Panc1 (cell line): ENCODE measurements at regions not wholly inside any gene's neighbourhood (a gene's known extent, or its start where the extent isn't known, plus 50 kb on each side); places are given as distances from the start of the nearest gene placed in this dataset.
A peak's percentile ranks its signal among the peaks of the same experiment; 100 is the strongest.

ENCODE experiments used
- ATAC-seq: fragments of 200-7000 bp; cut with Tn5 transposase; 2 replicates; pipeline ENCODE4 v1.9.1; 2020; ENCODE audit warnings: mild to moderate bottlenecking, moderate library complexity
- BruUV-seq: library from RNA; stranded (reverse); fragments of 400-500 nt; replicated peaks from 2 replicates; lab custom pipeline; 2021; lab: Mats Ljungman, UMichigan
- CTCF ChIA-PET: fragments of 300-600 bp; sonication (Branson Sonifier 250); formaldehyde crosslinking; loops from one replicate; lab custom pipeline; 2022; ENCODE audit warnings: antibody characterized with exemption; lab: Charles Lee
- POLR2A ChIA-PET: fragments of 300-600 bp; sonication (Branson Sonifier 250); formaldehyde crosslinking; loops from one replicate; lab custom pipeline; 2022; ENCODE audit warnings: antibody characterized with exemption; lab: Charles Lee
- DNase-seq: peaks from one replicate; pipeline ENCODE4 v3.0.0-alpha.2; 2010; ENCODE audit warnings: low read depth, low spot score
- H3K27ac ChIP-seq: 2 replicates; pipeline ENCODE4 v1.5.1; 2011; ENCODE audit warnings: mild to moderate bottlenecking, low read length, inconsistent platforms
- H3K27me3 ChIP-seq: fragments of 200-500 bp; sonication (Bioruptor generic); 2 replicates; pipeline ENCODE4 v1.6.0; 2014; ENCODE audit warnings: low read length, inconsistent platforms; ENCODE audit not compliant: control insufficient read depth, insufficient read depth
- H3K36me3 ChIP-seq: fragments of 200-500 bp; sonication (Bioruptor generic); 2 replicates; pipeline ENCODE4 v1.5.1; 2014; ENCODE audit warnings: inconsistent platforms, mild to moderate bottlenecking, low read length, moderate library complexity; ENCODE audit not compliant: control insufficient read depth, insufficient read depth
- H3K4me1 ChIP-seq: 2 replicates; pipeline ENCODE4 v1.5.1; 2011; ENCODE audit warnings: inconsistent platforms, mild to moderate bottlenecking, low read length, moderate library complexity; ENCODE audit not compliant: control insufficient read depth, insufficient read depth
- H3K4me3 ChIP-seq, 2 experiments: 2 replicates each; pipeline ENCODE4 v1.5.1; 2011 to 2012; ENCODE audit warnings: low read depth in 2 of 2, low read length in 2 of 2, mild to moderate bottlenecking in 2 of 2, inconsistent platforms in 1 of 2, moderate library complexity in 1 of 2
- H3K9me3 ChIP-seq: fragments of 200-500 bp; sonication (Bioruptor generic); 2 replicates; pipeline ENCODE4 v1.5.1; 2014; ENCODE audit warnings: low read depth, mild to moderate bottlenecking, inconsistent platforms, low read length, moderate library complexity; ENCODE audit not compliant: control insufficient read depth, insufficient read depth
- POLR2AphosphoS5 ChIP-seq: IDR thresholded peaks from 2 replicates; pipeline ENCODE4 v1.6.1; 2012; ENCODE audit warnings: mild to moderate bottlenecking, low read depth, low read length, moderate library complexity
- SIN3A ChIP-seq: IDR thresholded peaks from 2 replicates; pipeline ENCODE4 v1.6.1; 2012; ENCODE audit warnings: low read depth, mild to moderate bottlenecking, low read length, moderate library complexity, borderline replicate concordance; ENCODE audit not compliant: insufficient read depth
- TCF7L2 ChIP-seq: IDR thresholded peaks from 2 replicates; pipeline ENCODE4 v1.6.1; 2011; ENCODE audit warnings: mild to moderate bottlenecking, low read depth, low read length, inconsistent platforms
- in situ Hi-C: cut with HindIII; loops from 2 replicates; pipeline ENCODE4 v1.10.0; 2016; ENCODE audit warnings: low sequenced_read_pairs, low pct_unique_long_range_greater_than_20kb
- intact Hi-C: fragments of 100-400 bp; cut with micrococcal nuclease; formaldehyde crosslinking; loops from one replicate; pipeline ENCODE4 v1.10.0; 2022; ENCODE audit not compliant: unreplicated experiment
- TF ChIP-seq, protein P1 (sequence below): fragments of 450-650 bp; IDR thresholded peaks from 2 replicates; pipeline ENCODE4 v1.5.1; 2017; ENCODE audit warnings: mild to moderate bottlenecking
- TF ChIP-seq, protein P2 (sequence below), 2 experiments: IDR thresholded peaks; 2 replicates each; pipeline ENCODE4 v1.6.1; 2011 to 2012; ENCODE audit warnings: low read depth in 2 of 2, control low read depth in 1 of 2, low read length in 1 of 2, mild to moderate bottlenecking in 1 of 2, moderate library complexity in 1 of 2; ENCODE audit not compliant: insufficient read depth in 1 of 2

DNA sequence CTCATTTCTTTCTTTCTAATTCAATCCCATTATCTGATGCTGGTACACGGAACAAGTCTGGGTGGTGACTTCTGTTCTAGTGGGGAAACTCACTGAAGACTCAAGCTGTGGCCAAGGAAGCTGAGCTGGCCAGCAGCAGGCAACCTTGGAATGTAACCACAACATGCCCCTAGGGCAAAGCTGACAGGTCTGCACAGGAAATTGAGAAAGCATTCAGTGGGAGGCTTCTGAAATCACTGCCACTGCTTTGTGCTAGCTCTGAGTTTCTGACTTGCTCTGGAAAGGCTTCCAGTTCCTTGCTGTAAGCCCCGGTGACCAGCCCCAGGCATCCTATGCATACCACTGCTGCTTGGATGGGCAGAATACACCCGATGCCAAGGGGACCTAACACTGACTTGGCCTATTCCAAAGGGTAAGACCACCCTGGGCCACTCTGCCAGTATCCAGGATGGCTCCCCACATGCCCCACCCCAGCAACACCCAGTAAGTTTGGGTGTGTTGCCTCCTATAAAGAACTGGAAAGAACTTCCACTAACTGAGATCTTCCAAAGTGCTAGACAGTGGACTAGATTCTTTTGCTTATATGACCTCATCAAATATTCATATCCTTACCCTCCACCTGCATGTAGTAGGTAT is 84.5 kb upstream of the CDKN3 start:
- no peak for DNase-seq
- intact Hi-C loops (no loop called here), in situ Hi-C loops (no loop called here)
- CTCF ChIA-PET, result no interaction called here
- Histone ChIP-seq H3K4me1 (no peaks in the 10 kb centered on the region), H3K27me3 (no peaks in the 10 kb centered on the region), H3K36me3 (no peaks in the 10 kb centered on the region), H3K27ac (no peak overlapping the region), H3K9me3 (no peaks in the 10 kb centered on the region), H3K4me3 (no peak overlapping the region)
- no TSS peak for BruUV-seq
- TF ChIP-seq TCF7L2, result no peak
- ATAC-seq, result peak; percentile 94
- POLR2A ChIA-PET, result no interaction called here

DNA sequence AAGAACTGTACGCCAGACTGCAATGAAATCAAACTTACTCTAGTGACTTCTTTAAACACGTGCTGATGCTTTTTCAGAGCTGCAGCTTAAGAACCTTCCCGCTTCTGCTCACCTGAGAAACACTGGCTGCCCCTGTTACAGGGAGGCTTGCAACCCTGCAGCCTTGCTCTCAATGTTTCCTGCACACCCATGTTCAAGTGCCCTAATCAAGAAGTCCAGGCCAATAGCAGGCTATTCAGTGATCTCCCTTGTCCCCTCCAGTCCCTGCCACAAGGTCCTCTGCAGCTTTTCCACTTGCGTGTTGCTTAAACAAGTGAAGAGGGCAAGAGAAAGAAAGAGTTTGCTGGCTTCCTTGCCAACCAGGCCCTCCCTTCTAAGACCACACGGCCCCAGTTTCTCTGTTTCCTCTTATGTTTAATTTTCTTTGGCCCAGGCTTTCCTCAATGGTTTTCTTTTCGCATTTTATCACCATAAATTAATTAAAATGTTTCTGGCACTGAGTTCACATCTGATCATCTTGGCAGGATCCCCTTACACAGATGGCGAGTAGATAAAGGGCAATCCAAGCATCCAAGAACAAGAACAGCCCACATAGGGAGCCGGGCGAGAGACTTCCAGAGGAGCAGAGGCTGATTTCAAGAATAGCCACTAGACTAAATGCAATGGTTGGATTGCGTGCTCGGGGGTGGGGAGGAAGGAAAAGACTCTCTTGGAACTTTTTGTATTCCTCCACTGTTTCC is 82.3 kb upstream of the CDKN3 start:
- DNase-seq, result no peak
- TF ChIP-seq, protein P1, sequence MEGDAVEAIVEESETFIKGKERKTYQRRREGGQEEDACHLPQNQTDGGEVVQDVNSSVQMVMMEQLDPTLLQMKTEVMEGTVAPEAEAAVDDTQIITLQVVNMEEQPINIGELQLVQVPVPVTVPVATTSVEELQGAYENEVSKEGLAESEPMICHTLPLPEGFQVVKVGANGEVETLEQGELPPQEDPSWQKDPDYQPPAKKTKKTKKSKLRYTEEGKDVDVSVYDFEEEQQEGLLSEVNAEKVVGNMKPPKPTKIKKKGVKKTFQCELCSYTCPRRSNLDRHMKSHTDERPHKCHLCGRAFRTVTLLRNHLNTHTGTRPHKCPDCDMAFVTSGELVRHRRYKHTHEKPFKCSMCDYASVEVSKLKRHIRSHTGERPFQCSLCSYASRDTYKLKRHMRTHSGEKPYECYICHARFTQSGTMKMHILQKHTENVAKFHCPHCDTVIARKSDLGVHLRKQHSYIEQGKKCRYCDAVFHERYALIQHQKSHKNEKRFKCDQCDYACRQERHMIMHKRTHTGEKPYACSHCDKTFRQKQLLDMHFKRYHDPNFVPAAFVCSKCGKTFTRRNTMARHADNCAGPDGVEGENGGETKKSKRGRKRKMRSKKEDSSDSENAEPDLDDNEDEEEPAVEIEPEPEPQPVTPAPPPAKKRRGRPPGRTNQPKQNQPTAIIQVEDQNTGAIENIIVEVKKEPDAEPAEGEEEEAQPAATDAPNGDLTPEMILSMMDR, result no peak
- TF ChIP-seq, protein P2, sequence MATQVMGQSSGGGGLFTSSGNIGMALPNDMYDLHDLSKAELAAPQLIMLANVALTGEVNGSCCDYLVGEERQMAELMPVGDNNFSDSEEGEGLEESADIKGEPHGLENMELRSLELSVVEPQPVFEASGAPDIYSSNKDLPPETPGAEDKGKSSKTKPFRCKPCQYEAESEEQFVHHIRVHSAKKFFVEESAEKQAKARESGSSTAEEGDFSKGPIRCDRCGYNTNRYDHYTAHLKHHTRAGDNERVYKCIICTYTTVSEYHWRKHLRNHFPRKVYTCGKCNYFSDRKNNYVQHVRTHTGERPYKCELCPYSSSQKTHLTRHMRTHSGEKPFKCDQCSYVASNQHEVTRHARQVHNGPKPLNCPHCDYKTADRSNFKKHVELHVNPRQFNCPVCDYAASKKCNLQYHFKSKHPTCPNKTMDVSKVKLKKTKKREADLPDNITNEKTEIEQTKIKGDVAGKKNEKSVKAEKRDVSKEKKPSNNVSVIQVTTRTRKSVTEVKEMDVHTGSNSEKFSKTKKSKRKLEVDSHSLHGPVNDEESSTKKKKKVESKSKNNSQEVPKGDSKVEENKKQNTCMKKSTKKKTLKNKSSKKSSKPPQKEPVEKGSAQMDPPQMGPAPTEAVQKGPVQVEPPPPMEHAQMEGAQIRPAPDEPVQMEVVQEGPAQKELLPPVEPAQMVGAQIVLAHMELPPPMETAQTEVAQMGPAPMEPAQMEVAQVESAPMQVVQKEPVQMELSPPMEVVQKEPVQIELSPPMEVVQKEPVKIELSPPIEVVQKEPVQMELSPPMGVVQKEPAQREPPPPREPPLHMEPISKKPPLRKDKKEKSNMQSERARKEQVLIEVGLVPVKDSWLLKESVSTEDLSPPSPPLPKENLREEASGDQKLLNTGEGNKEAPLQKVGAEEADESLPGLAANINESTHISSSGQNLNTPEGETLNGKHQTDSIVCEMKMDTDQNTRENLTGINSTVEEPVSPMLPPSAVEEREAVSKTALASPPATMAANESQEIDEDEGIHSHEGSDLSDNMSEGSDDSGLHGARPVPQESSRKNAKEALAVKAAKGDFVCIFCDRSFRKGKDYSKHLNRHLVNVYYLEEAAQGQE (IDR thresholded peaks at IDR 0.05; ENCODE audit: insufficient read depth in 1 of 2, low read depth in 2 of 2, low read length in 1 of 2), result no peak
- TF ChIP-seq TCF7L2 (no peak), SIN3A (no peak), POLR2AphosphoS5 (no peak)
- no TSS peak for BruUV-seq
- ATAC-seq, result no peak
- intact Hi-C loops, result no loop called here
- no peak overlapping the region for H3K27ac ChIP-seq
- no peaks in the 10 kb centered on the region for H3K4me1 ChIP-seq
- no peaks in the 10 kb centered on the region for H3K36me3 ChIP-seq
- H3K9me3 ChIP-seq, result no peaks in the 10 kb centered on the region
- in situ Hi-C loops, result no loop called here
- no peaks in the 10 kb centered on the region for H3K27me3 ChIP-seq
- CTCF ChIA-PET, result no interaction called here
- POLR2A ChIA-PET, result no interaction called here
- no peak overlapping the region for H3K4me3 ChIP-seq

DNA sequence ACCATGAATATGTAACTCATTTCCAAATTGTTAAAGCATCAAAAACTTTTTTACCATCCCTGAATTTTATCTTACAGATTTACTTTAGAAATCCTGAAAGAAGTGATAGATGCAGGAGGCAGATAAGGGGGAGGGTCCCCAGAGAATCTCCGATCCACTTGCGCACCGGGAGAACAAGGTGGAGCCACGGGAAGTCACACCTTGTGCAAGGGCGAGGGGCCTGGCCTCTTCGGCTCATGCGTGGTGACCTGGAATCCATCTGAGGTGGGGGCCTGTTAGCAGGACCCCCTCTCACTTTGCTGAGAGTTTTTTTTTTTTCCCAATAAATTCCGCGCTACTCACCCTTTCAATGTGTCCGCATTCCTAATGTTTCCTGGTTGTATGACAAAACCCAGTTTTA is 80.2 kb upstream of the CDKN3 start:
- Histone ChIP-seq H3K36me3 (no peaks in the 10 kb centered on the region), H3K4me1 (no peaks in the 10 kb centered on the region), H3K4me3 (no peak overlapping the region), H3K9me3 (no peaks in the 10 kb centered on the region), H3K27me3 (no peaks in the 10 kb centered on the region), H3K27ac (no peak overlapping the region)
- no TSS peak for BruUV-seq
- no peak for ATAC-seq
- TF ChIP-seq TCF7L2 (no peak), SIN3A (no peak), POLR2AphosphoS5 (no peak)
- TF ChIP-seq, protein P2 (IDR thresholded peaks at IDR 0.05; ENCODE audit: insufficient read depth in 1 of 2, low read depth in 2 of 2, low read length in 1 of 2), result no peak
- TF ChIP-seq, protein P1, result no peak
- CTCF ChIA-PET, result no interaction called here
- no peak for DNase-seq
- POLR2A ChIA-PET, result interaction anchor here (0.6 kb wide), 1 partner anchor 238 kb away, joined by 4 read pairs; no protein-coding TSS in a partner anchor
- in situ Hi-C loops, result no loop called here
- intact Hi-C loops, result no loop called here
